Astrocyte of the spinal cord (primary cell): ENCODE measurements at regions not wholly inside any gene's neighbourhood (a gene's known extent, or its start where the extent isn't known, plus 50 kb on each side); places are given as distances from the start of the nearest gene placed in this dataset.

Experiments used
- DNase-seq: peaks from one replicate; pipeline ENCODE4 v3.0.0; 2011; ENCODE audit warnings: low read depth, low spot score
- H3K4me3 ChIP-seq: 2 replicates; pipeline ENCODE4 v1.5.1; 2011; ENCODE audit warnings: low read depth, mild to moderate bottlenecking, low read length, moderate library complexity
- in situ Hi-C: cut with HindIII; loops from 2 replicates; pipeline ENCODE4 v1.10.0; 2017; ENCODE audit warnings: low sequenced_read_pairs
- TF ChIP-seq, protein P1 (sequence below): IDR thresholded peaks from 2 replicates; pipeline ENCODE4 v1.5.1; 2012; ENCODE audit warnings: low read depth, mild to moderate bottlenecking, low read length, inconsistent platforms

GRCh38 chr6:149132336-149132735 lies 185.2 kb upstream of the TAB2 start:
- TF ChIP-seq, protein P1, sequence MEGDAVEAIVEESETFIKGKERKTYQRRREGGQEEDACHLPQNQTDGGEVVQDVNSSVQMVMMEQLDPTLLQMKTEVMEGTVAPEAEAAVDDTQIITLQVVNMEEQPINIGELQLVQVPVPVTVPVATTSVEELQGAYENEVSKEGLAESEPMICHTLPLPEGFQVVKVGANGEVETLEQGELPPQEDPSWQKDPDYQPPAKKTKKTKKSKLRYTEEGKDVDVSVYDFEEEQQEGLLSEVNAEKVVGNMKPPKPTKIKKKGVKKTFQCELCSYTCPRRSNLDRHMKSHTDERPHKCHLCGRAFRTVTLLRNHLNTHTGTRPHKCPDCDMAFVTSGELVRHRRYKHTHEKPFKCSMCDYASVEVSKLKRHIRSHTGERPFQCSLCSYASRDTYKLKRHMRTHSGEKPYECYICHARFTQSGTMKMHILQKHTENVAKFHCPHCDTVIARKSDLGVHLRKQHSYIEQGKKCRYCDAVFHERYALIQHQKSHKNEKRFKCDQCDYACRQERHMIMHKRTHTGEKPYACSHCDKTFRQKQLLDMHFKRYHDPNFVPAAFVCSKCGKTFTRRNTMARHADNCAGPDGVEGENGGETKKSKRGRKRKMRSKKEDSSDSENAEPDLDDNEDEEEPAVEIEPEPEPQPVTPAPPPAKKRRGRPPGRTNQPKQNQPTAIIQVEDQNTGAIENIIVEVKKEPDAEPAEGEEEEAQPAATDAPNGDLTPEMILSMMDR: no peak
- no peak for DNase-seq
- no peak overlapping the region for H3K4me3 ChIP-seq
- in situ Hi-C loops: no loop called here

DNA sequence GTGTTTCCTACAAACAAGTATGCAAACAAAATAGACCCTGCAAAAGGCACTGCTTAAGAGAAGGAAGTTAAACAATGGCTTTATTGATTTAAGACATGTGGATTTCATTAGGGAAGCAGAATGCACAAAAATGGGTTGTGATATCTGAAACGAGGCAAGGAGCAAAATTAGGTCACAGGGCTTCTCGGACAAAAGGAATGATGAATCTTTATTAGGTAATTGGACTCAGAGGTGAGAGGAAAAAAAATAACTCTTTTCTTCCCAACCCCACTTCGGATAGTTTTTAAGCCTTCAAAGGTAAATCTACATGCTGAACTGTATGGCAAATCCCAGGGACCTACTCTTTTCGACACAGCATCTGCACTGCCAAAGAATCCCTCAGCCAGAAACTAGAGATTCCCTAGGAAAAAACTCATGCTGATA lies 183.0 kb upstream of the TAB2 start:
- peak; percentile 69 for DNase-seq
- in situ Hi-C loops: no loop called here

DNA sequence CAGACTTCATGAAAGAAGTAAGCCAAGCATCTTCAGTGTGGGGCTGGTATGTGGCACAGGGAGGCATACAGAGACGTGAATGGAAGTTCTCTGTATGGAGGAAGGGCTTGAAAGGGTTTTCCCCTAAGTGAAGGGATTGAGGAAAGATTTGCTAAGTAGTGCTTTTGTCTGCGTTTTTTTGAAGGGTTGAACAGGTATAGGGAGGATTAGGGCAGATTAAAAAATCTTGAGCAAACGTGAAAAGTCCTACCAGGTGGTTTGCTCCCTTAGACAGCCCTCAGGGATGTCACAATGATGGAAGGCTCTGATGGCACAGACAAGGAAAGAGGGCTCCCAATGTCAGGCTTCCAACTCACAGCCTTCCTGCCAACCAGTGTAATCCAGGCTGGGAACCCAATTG lies 181.7 kb upstream of the TAB2 start:
- in situ Hi-C loops: no loop called here
- TF ChIP-seq, protein P1: no peak
- H3K4me3 ChIP-seq: no peak overlapping the region
- DNase-seq: no peak

More for the DNA sequence above, 183.0 kb upstream of the TAB2 start:
- TF ChIP-seq, protein P1: no peak
- H3K4me3 ChIP-seq: no peak overlapping the region

- DNase-seq: no peak
- TF ChIP-seq, protein P1: no peak
- no peak overlapping the region for H3K4me3 ChIP-seq
- in situ Hi-C loops: no loop called here
These were observed 181.1 kb upstream of the TAB2 start for GRCh38 chr6:149136273-149136912.

DNA sequence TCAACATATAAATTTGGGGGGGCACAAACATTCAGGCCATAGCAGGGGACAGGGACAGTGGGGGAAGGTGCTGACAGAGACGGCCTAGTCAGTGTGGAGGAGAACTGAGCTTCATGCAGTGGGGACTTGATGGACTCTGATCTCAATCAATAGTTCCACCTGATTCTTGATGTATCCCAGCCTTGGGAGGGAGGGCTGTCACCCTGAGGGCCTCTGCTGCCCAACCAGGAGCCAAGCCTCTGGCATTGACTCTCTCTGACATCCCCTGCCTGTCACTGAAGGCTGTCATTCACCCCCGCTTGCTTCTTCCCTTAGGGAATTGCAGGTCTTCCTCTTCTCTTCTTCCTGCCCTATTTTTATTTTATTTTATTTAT lies 180.6 kb upstream of the TAB2 start:
- TF ChIP-seq, protein P1: no peak

GRCh38 chr6:149137594-149137993 lies 179.9 kb upstream of the TAB2 start:
- no peak overlapping the region for H3K4me3 ChIP-seq
- DNase-seq: no peak
- TF ChIP-seq, protein P1: no peak
- in situ Hi-C loops: no loop called here

More for the DNA sequence above, 180.6 kb upstream of the TAB2 start:
- H3K4me3 ChIP-seq: no peak overlapping the region
- DNase-seq: no peak
- in situ Hi-C loops: no loop called here

DNA sequence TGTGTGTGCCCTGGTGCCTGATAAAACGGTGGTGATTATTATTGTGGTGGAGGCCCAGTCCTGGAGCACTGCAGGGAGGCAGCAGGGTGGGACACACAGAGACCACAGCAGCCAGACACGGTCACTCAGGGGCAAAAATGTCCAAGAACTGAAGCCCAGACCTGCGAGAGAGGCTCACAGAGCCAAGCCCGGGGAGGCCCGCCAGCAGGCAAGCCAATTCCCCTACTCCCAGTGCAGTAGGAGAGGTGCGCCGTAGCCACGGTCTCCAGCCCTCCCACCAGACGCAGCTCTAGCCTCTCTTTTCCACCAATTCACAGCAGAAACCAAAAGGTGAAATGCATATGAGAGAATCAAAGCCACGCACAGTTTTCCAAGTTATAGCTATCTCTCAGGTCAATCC lies 179.4 kb upstream of the TAB2 start:
- TF ChIP-seq, protein P1: no peak
- no peak for DNase-seq
- in situ Hi-C loops: no loop called here
- no peak overlapping the region for H3K4me3 ChIP-seq
